ENCODE measurements at regions not wholly inside any gene's neighbourhood (a gene's known extent, or its start where the extent isn't known, plus 50 kb on each side); places are given as distances from the start of the nearest gene placed in this dataset.
"Not testable (repeated sequence)": the region's sequence is repeated elsewhere in the genome, so short reads cannot be mapped to it uniquely, and the experiment has no call there.

GRCh38 chr7:4575254-4575653 is 106.8 kb upstream of the FOXK1 start:
- TF ChIP-seq, protein P1, sequence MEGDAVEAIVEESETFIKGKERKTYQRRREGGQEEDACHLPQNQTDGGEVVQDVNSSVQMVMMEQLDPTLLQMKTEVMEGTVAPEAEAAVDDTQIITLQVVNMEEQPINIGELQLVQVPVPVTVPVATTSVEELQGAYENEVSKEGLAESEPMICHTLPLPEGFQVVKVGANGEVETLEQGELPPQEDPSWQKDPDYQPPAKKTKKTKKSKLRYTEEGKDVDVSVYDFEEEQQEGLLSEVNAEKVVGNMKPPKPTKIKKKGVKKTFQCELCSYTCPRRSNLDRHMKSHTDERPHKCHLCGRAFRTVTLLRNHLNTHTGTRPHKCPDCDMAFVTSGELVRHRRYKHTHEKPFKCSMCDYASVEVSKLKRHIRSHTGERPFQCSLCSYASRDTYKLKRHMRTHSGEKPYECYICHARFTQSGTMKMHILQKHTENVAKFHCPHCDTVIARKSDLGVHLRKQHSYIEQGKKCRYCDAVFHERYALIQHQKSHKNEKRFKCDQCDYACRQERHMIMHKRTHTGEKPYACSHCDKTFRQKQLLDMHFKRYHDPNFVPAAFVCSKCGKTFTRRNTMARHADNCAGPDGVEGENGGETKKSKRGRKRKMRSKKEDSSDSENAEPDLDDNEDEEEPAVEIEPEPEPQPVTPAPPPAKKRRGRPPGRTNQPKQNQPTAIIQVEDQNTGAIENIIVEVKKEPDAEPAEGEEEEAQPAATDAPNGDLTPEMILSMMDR (conservative IDR thresholded peaks at IDR 0.05; ENCODE audit: low read depth, low read length): no peak
- no peak overlapping the region for H3K4me3 ChIP-seq (ENCODE audit: low read length)
- DNase-seq (ENCODE audit: low read depth): no peak

- TF ChIP-seq, protein P1 (conservative IDR thresholded peaks at IDR 0.05; ENCODE audit: low read depth, low read length): no peak
- no peak for DNase-seq (ENCODE audit: low read depth)
- H3K4me3 ChIP-seq (ENCODE audit: low read length): no peak overlapping the region
Observed at GRCh38 chr7:4602905-4603842, 78.9 kb upstream of the FOXK1 start.

- TF ChIP-seq, protein P1 (conservative IDR thresholded peaks at IDR 0.05; ENCODE audit: low read depth, low read length): no peak
- DNase-seq (ENCODE audit: low read depth): no peak
- H3K4me3 ChIP-seq (ENCODE audit: low read length): no peak overlapping the region
Observed at GRCh38 chr7:4603843-4604231, 78.3 kb upstream of the FOXK1 start.

- TF ChIP-seq, protein P1 (conservative IDR thresholded peaks at IDR 0.05; ENCODE audit: low read depth, low read length): no peak
- DNase-seq (ENCODE audit: low read depth): no peak
- H3K4me3 ChIP-seq (ENCODE audit: low read length): no peak overlapping the region
Observed at GRCh38 chr7:4604456-4604940, 77.6 kb upstream of the FOXK1 start.

- DNase-seq (ENCODE audit: low read depth): no peak
- no peak overlapping the region for H3K4me3 ChIP-seq (ENCODE audit: low read length)
- TF ChIP-seq, protein P1 (conservative IDR thresholded peaks at IDR 0.05; ENCODE audit: low read depth, low read length): no peak
Observed at GRCh38 chr7:4606797-4607196, 75.3 kb upstream of the FOXK1 start.

GRCh38 chr7:4607311-4607729 is 74.8 kb upstream of the FOXK1 start:
- DNase-seq (ENCODE audit: low read depth): no peak
- peak overlapping the region; percentile 4 for H3K4me3 ChIP-seq (ENCODE audit: low read length)
- TF ChIP-seq, protein P1 (conservative IDR thresholded peaks at IDR 0.05; ENCODE audit: low read depth, low read length): no peak

DNA sequence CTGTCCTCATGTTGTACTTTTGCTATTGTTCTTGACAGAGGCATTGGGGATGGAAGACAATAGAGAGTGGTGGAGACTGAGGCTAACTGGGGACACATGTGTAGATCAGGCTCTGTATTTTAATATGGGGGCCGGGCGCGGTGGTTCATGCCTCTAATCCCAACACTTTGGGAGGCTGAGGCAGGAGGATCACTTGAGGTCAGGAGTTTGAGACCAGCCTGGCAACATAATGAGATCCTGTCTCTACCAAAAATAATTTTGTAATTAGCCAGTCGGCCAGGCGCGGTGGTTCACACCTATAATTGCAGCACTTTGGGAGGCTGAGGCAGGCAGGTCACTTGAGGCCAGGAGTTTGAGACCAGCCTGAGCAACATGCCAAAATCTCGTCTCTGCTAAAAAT is 72.5 kb upstream of the FOXK1 start:
- not testable (repeated sequence) for H3K4me3 ChIP-seq (ENCODE audit: low read length); DNase-seq (ENCODE audit: low read depth)

All from retinal pigment epithelial cell (primary cell).